ENCODE measurements at regions not wholly inside any gene's neighbourhood (a gene's known extent, or its start where the extent isn't known, plus 50 kb on each side); places are given as distances from the start of the nearest gene placed in this dataset.
"Not testable (repeated sequence)": the region's sequence is repeated elsewhere in the genome, so short reads cannot be mapped to it uniquely, and the experiment has no call there.

DNA sequence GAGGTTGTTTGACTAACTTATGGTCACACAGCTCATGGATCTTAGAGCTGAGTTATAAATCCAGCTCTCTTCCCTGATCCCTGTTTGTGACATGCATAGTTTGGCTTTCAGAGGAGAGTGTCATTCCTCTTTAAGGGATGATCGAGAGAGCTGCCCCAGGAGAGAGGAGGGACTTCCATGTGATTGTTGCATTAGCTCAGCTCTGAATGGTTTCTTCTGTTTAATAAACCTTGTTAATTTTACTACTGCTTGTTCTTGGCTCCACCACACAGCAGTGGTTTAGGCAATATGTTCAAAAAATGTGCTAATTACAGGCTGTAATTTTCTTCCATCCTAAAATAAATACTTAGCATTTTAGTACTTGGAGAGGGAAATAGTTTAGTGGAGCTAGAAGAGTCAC is 152.5 kb downstream of the C12orf75 start:
- peak; percentile 75 for DNase-seq (ENCODE audit: low read depth)

GRCh38 chr12:105483691-105484090 is 153.2 kb downstream of the C12orf75 start:
- no peak for DNase-seq (ENCODE audit: low read depth)

DNA sequence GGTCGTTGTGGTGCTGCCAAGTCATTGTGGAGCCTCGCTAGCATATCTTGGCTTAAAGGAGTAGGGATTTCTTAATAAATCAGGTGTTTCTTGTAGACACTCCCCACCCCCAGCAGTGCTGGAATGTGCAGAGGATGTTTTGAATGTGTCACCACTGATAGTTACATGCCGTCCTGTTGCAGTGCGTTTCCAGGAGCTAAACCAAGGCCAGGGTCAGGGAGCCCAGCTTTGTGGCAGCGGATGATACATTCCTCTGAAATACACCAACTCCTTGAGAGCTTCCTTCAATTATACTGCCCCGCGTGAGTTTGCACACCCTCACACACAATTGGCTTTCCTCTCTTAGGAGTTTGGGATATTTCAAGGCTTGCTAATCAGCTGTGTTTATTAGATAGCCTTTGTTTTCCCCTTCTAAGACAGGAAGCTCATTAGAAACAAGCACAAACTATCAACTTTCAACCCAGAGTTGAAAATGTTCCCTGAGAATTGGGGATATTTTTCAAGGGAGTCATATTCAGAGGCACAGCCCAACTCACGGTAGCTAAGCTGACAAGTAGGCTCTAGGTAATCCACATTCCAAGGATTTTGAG is 154.9 kb downstream of the C12orf75 start:
- peak; percentile 89 for DNase-seq (ENCODE audit: low read depth)

GRCh38 chr12:105485921-105486320 is 155.4 kb downstream of the C12orf75 start:
- DNase-seq (ENCODE audit: low read depth) = peak; percentile 64

DNA sequence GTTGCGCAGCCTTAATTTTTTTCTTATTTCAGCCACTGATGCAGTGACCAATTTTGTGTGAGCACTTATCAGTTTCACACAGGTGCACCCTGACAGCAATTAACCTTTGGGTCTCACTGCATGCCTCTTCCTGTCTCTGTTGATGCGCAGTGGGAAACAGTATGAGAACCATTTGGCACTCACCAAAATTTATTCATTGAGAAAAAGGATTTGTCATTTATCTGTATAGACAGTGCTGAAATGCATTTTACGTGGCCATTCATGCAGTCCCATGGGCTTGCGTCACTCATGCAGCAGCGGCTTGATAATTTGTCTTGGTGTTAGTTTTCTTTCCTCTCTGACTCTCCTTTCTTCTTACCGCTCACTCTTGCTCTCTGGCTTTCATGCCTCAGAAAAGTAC is 157.5 kb downstream of the C12orf75 start:
- no peak for DNase-seq (ENCODE audit: low read depth)

- DNase-seq (ENCODE audit: low read depth) = peak; percentile 90
Observed at GRCh38 chr12:105492591-105493545, 162.4 kb downstream of the C12orf75 start.

GRCh38 chr12:105499205-105499604 is 168.7 kb downstream of the C12orf75 start:
- no peak for DNase-seq (ENCODE audit: low read depth)

- DNase-seq (ENCODE audit: low read depth) = not testable (repeated sequence)
Observed at GRCh38 chr12:105500676-105501075, 170.2 kb downstream of the C12orf75 start.

- DNase-seq (ENCODE audit: low read depth) = no peak
Observed at GRCh38 chr12:105502426-105502930, 172.0 kb downstream of the C12orf75 start.

- no peak for DNase-seq (ENCODE audit: low read depth)
Observed at GRCh38 chr12:105503619-105504018, 173.1 kb downstream of the C12orf75 start.

- DNase-seq (ENCODE audit: low read depth) = no peak
Observed at GRCh38 chr12:105504286-105504685, 173.8 kb downstream of the C12orf75 start.

GRCh38 chr12:105506678-105507310 is 176.3 kb downstream of the C12orf75 start:
- no peak for DNase-seq (ENCODE audit: low read depth)

GRCh38 chr12:105507311-105508038 is 177.0 kb downstream of the C12orf75 start:
- peak; percentile 64 for DNase-seq (ENCODE audit: low read depth)

GRCh38 chr12:105508096-105508495 is 177.6 kb downstream of the C12orf75 start:
- DNase-seq (ENCODE audit: low read depth) = no peak

- DNase-seq (ENCODE audit: low read depth) = no peak
Observed at GRCh38 chr12:105510526-105510925, 180.0 kb downstream of the C12orf75 start.

GRCh38 chr12:105512861-105513260 is 182.4 kb downstream of the C12orf75 start:
- peak; percentile 65 for DNase-seq (ENCODE audit: low read depth)

DNA sequence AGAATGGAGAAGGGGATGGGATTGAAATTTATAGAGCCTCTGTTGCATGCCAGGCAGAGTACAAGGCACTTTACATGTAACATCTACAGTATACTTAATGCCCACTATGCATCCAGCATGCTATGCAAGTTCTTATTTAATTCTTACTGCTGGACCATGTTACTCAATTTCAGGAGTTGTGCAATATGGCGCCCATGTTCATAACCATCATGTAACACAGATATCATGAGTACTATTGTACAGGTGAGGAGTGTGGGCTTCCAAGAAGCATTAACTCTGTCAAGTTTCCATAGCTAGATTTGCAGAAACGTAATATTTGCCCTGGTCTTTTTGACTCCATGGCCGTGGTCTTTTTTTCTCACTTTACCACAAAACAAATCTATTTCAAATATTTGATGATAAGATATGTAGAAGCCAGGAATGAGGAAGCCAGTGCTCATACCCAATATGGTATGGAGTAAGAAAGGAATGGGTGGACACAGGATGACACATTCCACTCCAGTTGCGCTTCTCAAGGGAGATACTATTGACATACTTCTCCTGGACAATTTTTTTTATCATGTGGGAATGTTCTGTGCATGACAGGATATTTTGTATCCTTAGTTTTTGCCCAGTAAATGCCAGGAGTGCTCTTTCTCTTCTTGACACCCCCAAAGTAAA is 191.8 kb downstream of the C12orf75 start:
- peak; percentile 98 for DNase-seq (ENCODE audit: low read depth)

- peak; percentile 98 for DNase-seq (ENCODE audit: low read depth)
Observed at GRCh38 chr12:105523164-105524057, 192.9 kb downstream of the C12orf75 start.

DNA sequence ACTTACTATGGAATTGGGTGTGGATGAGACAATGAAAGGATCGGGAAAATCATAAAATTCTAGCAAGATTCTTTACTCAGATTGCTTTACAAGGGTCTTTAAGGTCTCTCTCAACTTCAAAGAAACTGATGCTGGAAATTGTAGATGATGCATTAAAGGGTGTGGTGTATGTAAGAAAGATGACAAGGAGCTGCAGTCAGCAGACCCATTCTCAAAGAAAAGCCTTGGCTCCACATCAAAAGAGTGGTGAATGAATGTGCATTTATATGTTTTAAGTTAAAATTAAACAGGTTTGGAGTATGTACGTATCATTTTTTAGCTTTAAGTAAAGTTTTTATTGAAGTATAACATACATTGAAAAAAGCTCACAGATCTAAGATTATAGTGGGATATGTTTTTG is 194.5 kb downstream of the C12orf75 start:
- DNase-seq (ENCODE audit: low read depth) = no peak

- DNase-seq (ENCODE audit: low read depth) = no peak
Observed at GRCh38 chr12:105534068-105534467, 203.6 kb downstream of the C12orf75 start.
